SK-N-SH (cell line): ENCODE measurements at regions not wholly inside any gene's neighbourhood (a gene's known extent, or its start where the extent isn't known, plus 50 kb on each side); places are given as distances from the start of the nearest gene placed in this dataset.

ENCODE experiments used
- CTCF ChIP-seq: fragments of 200-600 bp; sonication (generic); IDR thresholded peaks from 2 replicates; pipeline ENCODE4 v1.6.1; 2017; ENCODE audit warnings: antibody characterized with exemption, mild to moderate bottlenecking, moderate library complexity
- POLR2AphosphoS5 ChIP-seq: IDR thresholded peaks from 2 replicates; pipeline ENCODE4 v1.6.1; 2012; ENCODE audit warnings: low read depth, low read length

GRCh38 chr2:41870265-41870585, 177.6 kb upstream of the PKDCC start:
- TF ChIP-seq POLR2AphosphoS5 (no peak), CTCF (no peak)
